HG03469 (cell line): ENCODE measurements at regions not wholly inside any gene's neighbourhood (a gene's known extent, or its start where the extent isn't known, plus 50 kb on each side); places are given as distances from the start of the nearest gene placed in this dataset.
A peak's percentile ranks its signal among the peaks of the same experiment; 100 is the strongest.

ENCODE experiments used
- ATAC-seq: cut with Tn5 transposase; IDR thresholded peaks from one replicate; pipeline ENCODE4 v1.9.1; 2021; ENCODE audit warnings: mild to moderate bottlenecking, moderate library complexity, moderate number of reproducible peaks; ENCODE audit not compliant: unreplicated experiment

GRCh38 chr2:217459016-217459415 lies 543.8 kb downstream of the TNS1 start:
- no peak for ATAC-seq

GRCh38 chr2:217456016-217456415 lies 546.8 kb downstream of the TNS1 start:
- no peak for ATAC-seq

GRCh38 chr2:217452928-217453327 lies 549.9 kb downstream of the TNS1 start:
- no peak for ATAC-seq

GRCh38 chr2:217451666-217452065 lies 551.1 kb downstream of the TNS1 start:
- ATAC-seq = no peak

- no peak for ATAC-seq
These were observed 553.4 kb downstream of the TNS1 start for GRCh38 chr2:217449444-217449843.

GRCh38 chr2:217448860-217449259 lies 553.9 kb downstream of the TNS1 start:
- ATAC-seq = no peak

- ATAC-seq = no peak
These were observed 557.1 kb downstream of the TNS1 start for GRCh38 chr2:217445723-217446122.

GRCh38 chr2:217444932-217445331 lies 557.9 kb downstream of the TNS1 start:
- peak; percentile 62 for ATAC-seq

GRCh38 chr2:217444509-217444908 lies 558.3 kb downstream of the TNS1 start:
- ATAC-seq = no peak

GRCh38 chr2:217443601-217444000 lies 559.2 kb downstream of the TNS1 start:
- ATAC-seq = no peak

- ATAC-seq = peak; percentile 48
These were observed 562.8 kb downstream of the TNS1 start for GRCh38 chr2:217440000-217440399.

- ATAC-seq = no peak
These were observed 564.0 kb downstream of the TNS1 start for GRCh38 chr2:217438821-217439220.

- no peak for ATAC-seq
These were observed 564.7 kb downstream of the TNS1 start for GRCh38 chr2:217438136-217438535.

GRCh38 chr2:217437290-217437870 lies 565.4 kb downstream of the TNS1 start:
- ATAC-seq = no peak

- ATAC-seq = no peak
These were observed 566.4 kb downstream of the TNS1 start for GRCh38 chr2:217436386-217436785.

GRCh38 chr2:217434180-217434975 lies 568.4 kb downstream of the TNS1 start:
- ATAC-seq = peak; percentile 97

- no peak for ATAC-seq
These were observed 569.3 kb downstream of the TNS1 start for GRCh38 chr2:217433522-217433921.

- no peak for ATAC-seq
These were observed 571.1 kb downstream of the TNS1 start for GRCh38 chr2:217431577-217432269.

- ATAC-seq = no peak
These were observed 571.2 kb upstream of the TNP1 start for GRCh38 chr2:217430916-217431576.

GRCh38 chr2:217429981-217430500 lies 570.2 kb upstream of the TNP1 start:
- ATAC-seq = no peak

- no peak for ATAC-seq
These were observed 562.0 kb upstream of the TNP1 start for GRCh38 chr2:217421834-217422233.
